ENCODE measurements at regions not wholly inside any gene's neighbourhood (a gene's known extent, or its start where the extent isn't known, plus 50 kb on each side); places are given as distances from the start of the nearest gene placed in this dataset.
"Not testable (repeated sequence)": the region's sequence is repeated elsewhere in the genome, so short reads cannot be mapped to it uniquely, and the experiment has no call there.

DNA sequence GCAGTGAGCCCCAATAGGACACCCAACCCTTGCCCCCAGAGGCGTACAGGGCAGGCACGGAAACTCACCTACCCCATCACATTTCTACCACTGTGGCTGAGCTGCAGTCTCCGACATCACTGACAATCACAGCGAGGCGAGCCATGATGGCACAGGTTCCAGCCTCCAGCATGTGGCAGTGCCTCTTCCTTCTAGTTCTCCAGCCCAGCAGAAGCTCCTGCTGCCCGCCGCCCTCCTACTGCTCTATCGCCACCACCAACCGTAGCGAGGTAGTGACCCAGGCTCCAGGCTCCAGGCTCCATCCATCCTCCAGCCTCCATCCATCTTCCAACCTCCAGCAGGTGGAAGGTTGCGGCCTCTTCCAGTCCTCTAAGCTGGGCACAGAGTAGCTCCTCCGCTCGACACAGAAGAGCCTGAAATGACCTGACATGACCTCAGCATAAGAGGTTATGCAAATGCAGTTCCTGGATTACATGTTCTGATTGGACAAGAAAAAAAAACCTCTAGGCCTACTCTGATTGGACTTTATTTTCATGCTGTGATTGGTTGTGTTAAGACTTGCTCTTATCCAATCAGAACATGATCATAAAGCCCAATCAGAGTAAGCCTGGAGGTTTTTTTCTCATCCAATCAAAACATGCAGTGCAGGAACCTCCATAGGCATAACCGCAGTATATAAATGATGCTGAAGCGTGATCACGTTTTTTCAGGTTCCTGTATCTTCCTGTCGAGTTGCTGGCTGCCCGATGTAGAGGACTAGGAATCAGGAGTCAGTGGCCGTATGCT lies 438.9 kb upstream of the ZNF337 start:
- H3K27me3 Mint-ChIP-seq = no peaks in the 10 kb centered on the region
- H3K4me1 Mint-ChIP-seq = no peaks in the 10 kb centered on the region
- H3K9me3 Mint-ChIP-seq = no peaks in the 10 kb centered on the region
- DNase-seq = no peak
- ATAC-seq (ENCODE audit: low read depth) = no peak
- POLR2A ChIA-PET = no interaction called here
- H3K4me3 Mint-ChIP-seq = no peak overlapping the region
- no peak overlapping the region for H3K27ac Mint-ChIP-seq
- H3K36me3 Mint-ChIP-seq = no peaks in the 10 kb centered on the region

DNA sequence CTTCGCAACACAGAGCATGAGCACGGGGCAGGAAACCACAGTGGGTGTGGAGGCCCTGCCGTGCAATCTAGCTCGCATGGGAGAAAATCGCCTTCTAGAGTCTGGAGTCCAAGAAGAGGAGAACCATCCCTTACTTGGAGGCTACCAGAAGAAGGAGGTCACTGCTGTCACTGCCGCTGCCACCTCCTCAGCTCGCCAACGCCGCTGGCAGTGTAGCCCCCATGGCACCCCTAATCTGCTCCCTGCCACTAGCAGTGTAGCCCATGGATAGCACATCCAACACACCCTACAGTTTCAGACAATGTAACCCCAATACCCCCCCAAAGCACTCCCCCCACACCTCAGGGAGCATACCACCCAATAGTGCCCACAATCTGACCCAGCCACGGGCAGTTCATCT lies 438.0 kb upstream of the ZNF337 start:
- Mint-ChIP-seq H3K27me3 (no peaks in the 10 kb centered on the region), H3K4me3 (no peak overlapping the region), H3K27ac (no peak overlapping the region), H3K36me3 (no peaks in the 10 kb centered on the region), H3K4me1 (no peaks in the 10 kb centered on the region), H3K9me3 (peaks cover 1% of the 10 kb centered on the region)
- DNase-seq = no peak
- POLR2A ChIA-PET = no interaction called here
- ATAC-seq (ENCODE audit: low read depth) = no peak

DNA sequence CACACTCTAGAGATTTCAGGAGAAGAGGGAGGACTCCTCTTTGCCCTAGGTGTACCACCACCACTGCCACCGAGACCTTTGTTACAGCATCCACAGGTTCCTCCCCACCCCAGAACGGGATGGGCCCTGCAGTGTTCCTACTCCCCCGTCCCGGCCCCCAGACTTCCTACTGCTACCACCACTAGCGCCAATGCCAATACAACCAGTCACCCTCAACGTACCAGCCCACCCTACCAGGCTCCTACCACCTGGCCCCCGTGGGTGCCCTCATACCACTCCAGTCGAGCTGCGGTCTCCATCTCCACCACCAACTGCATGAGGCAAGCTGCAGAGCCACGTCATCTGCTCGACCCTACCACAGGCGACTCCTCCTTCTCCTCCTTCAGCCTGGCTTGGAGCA lies 437.1 kb upstream of the ZNF337 start:
- H3K4me3 Mint-ChIP-seq; H3K36me3 Mint-ChIP-seq; ATAC-seq (ENCODE audit: low read depth); POLR2A ChIA-PET; H3K4me1 Mint-ChIP-seq; H3K27ac Mint-ChIP-seq; DNase-seq; H3K27me3 Mint-ChIP-seq; H3K9me3 Mint-ChIP-seq: not testable (repeated sequence)

DNA sequence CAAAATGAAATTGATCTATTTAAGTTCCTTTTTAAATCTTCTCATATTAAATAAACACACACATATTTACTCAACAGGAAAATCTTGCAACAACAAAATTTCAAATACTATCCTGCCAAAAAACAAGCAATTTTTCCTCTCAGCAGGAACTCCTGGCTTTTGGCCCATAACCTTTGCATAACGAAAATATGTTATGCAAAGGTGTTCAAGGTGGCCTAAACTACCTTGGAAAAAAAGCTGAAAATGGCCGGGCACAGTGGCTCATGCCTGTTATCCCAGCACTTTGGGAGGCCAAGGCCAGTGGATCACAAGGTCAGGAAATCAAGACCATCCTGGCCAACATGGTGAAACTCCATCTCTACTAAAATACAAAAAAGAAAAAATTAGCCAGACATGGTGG lies 424.3 kb upstream of the ZNF337 start:
- POLR2A ChIA-PET = not testable (repeated sequence)

DNA sequence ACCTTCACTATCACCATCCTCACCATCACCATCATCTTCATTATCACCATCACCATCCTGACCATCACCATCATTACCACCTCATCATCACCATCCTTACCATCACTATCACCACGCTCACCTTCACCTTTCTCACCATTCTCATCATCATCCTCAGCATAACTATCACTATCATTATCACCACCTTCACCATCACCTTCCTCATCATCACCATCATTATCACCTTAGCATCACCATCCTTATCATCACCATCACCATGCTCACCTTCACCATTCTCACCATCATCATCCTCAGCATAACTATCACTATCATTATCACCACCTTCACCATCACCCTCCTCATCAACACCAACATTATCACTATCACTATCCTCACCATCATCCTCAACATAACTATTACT lies 397.8 kb upstream of the ZNF337 start:
- H3K27ac Mint-ChIP-seq; H3K4me3 Mint-ChIP-seq; H3K27me3 Mint-ChIP-seq; H3K4me1 Mint-ChIP-seq; ATAC-seq (ENCODE audit: low read depth); H3K9me3 Mint-ChIP-seq; DNase-seq; H3K36me3 Mint-ChIP-seq; POLR2A ChIA-PET: not testable (repeated sequence)

More for the DNA sequence above, 424.3 kb upstream of the ZNF337 start:
- not testable (repeated sequence) for DNase-seq; ATAC-seq (ENCODE audit: low read depth); H3K9me3 Mint-ChIP-seq; H3K27me3 Mint-ChIP-seq; H3K27ac Mint-ChIP-seq; H3K4me1 Mint-ChIP-seq; H3K4me3 Mint-ChIP-seq; H3K36me3 Mint-ChIP-seq

DNA sequence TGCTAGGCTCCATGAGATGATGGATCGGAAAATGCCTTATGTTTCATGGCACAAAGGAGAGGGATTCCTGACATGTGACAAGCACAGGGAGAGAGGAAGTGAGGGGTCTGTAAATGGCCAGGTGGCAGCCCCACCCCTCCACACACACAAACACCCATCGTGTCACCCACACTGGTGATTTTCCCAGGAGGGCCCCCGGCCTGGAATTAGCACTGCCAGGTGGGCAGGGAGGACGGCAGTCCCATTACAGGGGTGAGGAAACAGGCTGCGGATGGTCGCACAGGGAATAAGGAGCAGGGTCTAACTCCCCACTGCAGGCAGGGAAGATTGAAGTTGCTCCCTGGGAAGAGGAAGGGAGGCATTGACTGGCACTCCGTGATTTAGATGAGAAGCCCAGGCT lies 395.3 kb upstream of the ZNF337 start:
- H3K27me3 Mint-ChIP-seq; H3K36me3 Mint-ChIP-seq; ATAC-seq (ENCODE audit: low read depth); H3K4me1 Mint-ChIP-seq; H3K27ac Mint-ChIP-seq; H3K4me3 Mint-ChIP-seq; DNase-seq; H3K9me3 Mint-ChIP-seq; POLR2A ChIA-PET: not testable (repeated sequence)

DNA sequence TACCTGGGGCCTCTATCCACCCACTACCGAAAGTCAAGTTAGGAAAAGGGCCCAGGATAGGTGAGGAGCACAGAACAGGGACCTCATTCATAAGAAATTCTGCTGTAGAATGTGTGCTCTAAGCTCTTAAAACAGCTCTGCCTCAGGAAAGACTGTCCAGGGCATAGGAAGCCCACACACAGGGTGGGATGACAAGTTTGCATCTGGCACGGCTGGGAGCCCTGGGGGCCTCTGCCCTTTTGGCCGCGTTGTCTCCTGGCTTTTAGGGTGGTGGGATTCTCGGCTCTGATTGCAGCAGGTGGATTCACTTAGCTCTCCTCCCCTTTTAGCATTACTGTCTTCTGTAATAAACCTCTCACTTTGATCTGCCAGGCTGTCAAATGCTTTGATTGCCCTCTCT lies 389.5 kb upstream of the ZNF337 start:
- ATAC-seq (ENCODE audit: low read depth); H3K36me3 Mint-ChIP-seq; H3K4me1 Mint-ChIP-seq; H3K9me3 Mint-ChIP-seq; H3K27ac Mint-ChIP-seq; DNase-seq; H3K27me3 Mint-ChIP-seq; H3K4me3 Mint-ChIP-seq; POLR2A ChIA-PET: not testable (repeated sequence)

DNA sequence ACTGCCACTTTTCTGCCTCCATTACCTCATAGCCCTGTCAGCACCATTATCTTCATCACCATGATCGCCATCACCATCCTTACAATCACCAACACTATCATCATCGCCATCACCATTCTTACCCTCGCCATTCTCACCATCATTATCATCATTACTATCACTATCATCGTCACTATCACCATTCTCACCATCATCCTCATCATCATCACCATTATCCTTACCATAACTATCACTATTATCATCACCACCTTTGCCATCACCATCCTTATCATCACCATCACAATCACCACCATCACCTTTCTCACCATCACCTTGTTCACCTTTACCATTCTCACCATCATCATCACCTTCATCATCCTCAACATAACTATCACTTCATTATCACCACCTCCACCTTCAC lies 377.3 kb upstream of the ZNF337 start:
- H3K36me3 Mint-ChIP-seq; H3K27me3 Mint-ChIP-seq; H3K4me1 Mint-ChIP-seq; H3K4me3 Mint-ChIP-seq; H3K27ac Mint-ChIP-seq; DNase-seq; ATAC-seq (ENCODE audit: low read depth); POLR2A ChIA-PET; H3K9me3 Mint-ChIP-seq: not testable (repeated sequence)

DNA sequence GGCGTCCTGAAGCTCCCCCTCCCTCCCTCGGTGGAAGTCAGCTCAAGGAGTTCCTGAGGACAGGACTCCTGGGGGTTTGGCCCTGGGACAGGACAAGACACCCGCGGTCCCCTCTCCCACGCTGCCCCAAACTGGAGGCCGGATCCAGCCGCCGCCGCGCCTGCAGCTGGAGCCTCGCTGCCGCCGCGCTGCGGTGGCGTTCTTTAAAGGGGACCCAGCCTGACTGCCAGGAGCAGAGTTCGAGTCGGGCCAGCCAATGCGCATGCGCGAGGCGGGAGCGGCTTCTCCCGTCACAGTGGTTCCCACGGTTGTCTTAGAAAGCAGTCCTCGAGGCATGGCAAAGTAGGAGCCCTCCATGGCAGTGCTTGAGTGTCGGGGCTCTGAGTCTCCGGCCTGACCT lies 362.7 kb upstream of the ZNF337 start:
- H3K27me3 Mint-ChIP-seq, POLR2A ChIA-PET, H3K9me3 Mint-ChIP-seq: not testable (repeated sequence)

DNA sequence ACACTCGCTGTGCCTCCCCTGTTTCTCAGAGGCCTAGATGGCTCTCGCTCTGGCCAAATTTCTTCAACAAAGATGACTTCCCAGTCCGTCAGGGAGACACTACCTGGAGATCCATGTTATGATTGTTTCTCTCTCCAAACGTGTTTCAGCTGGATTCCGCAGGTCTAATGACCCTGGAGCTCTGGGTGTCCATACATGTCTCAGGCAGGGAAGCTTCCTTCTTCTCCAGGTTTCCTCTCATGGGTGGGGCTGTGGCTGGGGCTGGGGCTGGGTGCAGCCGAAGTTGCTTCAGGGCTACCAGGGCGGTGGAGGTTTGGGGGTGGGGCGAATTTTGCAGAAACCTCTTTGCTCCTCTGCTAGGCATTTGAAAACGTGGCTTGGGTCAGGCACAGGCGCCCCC lies 361.8 kb upstream of the ZNF337 start:
- ATAC-seq (ENCODE audit: low read depth); H3K4me3 Mint-ChIP-seq; POLR2A ChIA-PET: not testable (repeated sequence)

More for the DNA sequence above, 362.7 kb upstream of the ZNF337 start:
- not testable (repeated sequence) for H3K36me3 Mint-ChIP-seq; H3K4me1 Mint-ChIP-seq; H3K4me3 Mint-ChIP-seq; H3K27ac Mint-ChIP-seq; ATAC-seq (ENCODE audit: low read depth); DNase-seq

DNA sequence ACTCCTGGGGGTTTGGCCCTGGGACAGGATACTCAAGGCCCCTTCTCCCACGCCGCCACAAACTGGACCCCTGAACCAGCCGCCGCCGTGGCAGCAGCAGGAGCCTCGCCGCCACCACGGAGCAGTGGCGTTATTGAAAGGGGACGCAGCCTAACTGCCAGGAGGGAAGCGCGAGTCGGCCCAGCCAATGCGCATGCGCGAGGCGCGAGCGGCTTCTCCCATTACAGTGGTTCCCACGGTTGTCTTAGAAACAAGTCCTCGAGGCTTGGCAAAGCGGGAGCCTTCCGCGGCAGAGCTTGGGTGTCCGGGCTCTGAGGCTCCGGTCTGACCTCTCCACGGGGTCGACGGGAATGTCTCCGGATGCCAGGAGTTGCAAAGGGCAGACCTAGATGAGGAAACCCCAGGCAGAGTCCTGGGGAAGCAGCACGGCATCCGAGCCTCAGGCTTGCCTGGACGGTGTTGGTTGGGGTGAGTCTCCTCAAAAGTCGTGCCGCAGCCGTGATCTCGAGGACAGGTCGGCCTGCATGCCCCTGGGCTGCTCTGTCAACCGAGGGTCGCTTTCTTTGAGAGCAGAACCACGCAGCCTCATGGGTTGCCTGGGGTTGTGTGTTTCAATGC lies 360.6 kb upstream of the ZNF337 start:
- H3K27me3 Mint-ChIP-seq, DNase-seq, H3K4me1 Mint-ChIP-seq, H3K36me3 Mint-ChIP-seq, H3K27ac Mint-ChIP-seq, H3K9me3 Mint-ChIP-seq, H3K4me3 Mint-ChIP-seq, POLR2A ChIA-PET: not testable (repeated sequence)
- peak; percentile 22 for ATAC-seq (ENCODE audit: low read depth)

More for the DNA sequence above, 361.8 kb upstream of the ZNF337 start:
- not testable (repeated sequence) for H3K36me3 Mint-ChIP-seq, H3K9me3 Mint-ChIP-seq, DNase-seq, H3K4me1 Mint-ChIP-seq, H3K27ac Mint-ChIP-seq, H3K27me3 Mint-ChIP-seq

DNA sequence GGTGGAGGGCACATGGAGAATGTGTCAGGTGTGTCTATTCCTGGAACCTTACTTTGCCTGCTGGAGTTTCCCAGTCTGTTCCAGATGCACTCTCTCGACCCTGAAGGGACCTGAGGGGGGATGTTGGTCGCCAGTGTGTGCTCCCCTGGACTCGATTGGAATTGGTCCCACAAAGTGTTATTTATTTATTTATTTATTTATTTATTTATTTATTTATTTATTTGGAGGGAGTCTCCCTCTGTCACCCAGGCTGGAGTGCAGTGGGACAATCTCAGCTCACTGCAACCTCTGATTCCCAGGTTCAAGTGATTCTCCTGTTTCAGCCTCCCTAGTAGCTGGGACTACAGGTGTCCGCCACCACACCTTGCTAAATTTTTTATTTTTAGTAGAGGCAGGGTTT lies 329.1 kb upstream of the ZNF337 start:
- ATAC-seq (ENCODE audit: low read depth); H3K9me3 Mint-ChIP-seq; H3K27ac Mint-ChIP-seq; H3K4me1 Mint-ChIP-seq; H3K27me3 Mint-ChIP-seq; H3K4me3 Mint-ChIP-seq; DNase-seq; POLR2A ChIA-PET; H3K36me3 Mint-ChIP-seq: not testable (repeated sequence)

DNA sequence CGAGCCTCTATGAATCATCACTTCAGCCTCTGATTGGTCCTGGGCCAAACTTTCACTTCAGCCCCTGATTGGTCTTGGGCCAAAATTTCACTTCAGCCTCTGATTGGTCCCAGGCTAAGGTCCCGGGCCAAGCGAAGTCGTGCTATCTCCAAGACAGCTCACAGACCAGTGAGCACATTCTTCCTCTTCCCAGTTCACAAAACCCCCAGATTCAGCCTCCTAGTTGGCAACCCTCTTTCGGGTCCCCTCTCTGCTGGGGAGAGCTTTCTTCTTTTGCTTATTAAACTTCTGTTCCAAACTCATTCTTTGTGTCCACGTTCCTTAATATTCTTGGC lies 314.3 kb upstream of the ZNF337 start:
- H3K9me3 Mint-ChIP-seq; ATAC-seq (ENCODE audit: low read depth); H3K4me1 Mint-ChIP-seq; H3K27me3 Mint-ChIP-seq; H3K36me3 Mint-ChIP-seq; POLR2A ChIA-PET; DNase-seq: not testable (repeated sequence)
- Mint-ChIP-seq H3K27ac (peak overlapping the region; percentile 89), H3K4me3 (peak overlapping the region; percentile 98)

DNA sequence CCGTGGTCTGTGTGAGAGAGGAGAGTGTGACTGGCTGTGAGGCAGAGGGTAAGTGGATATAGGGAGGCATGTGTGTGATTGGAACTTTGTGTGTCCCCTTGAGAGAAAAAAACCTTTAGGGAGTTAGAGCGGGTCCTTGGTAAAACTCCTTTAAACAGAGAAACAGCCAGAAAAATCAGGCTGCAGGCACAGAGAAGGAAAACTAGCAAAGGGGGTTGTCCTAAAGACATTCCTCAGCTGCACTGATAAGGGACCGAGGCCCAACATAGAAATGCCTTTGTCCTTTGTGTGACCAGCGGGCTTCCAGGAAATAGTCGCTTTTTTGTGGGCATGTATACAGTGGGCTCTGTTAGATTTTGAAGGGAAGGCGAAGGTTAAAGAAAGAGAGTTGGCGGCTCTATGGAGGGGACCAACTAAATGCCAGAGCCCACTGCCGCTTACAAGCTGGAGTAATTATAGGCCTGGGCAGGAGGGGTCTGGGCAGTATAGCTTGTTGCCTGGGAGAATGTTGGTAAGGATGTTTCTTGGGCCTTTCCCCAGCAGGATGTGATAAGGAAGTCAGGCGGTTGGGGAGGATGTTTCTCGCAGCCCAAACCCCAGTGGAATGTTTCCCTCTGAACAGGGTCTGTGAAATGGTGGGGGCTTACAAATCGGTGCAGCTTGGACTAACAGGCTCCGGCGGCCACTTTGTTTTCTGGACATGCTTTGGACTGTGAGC lies 313.7 kb upstream of the ZNF337 start:
- POLR2A ChIA-PET; H3K4me1 Mint-ChIP-seq; DNase-seq; H3K36me3 Mint-ChIP-seq; H3K27me3 Mint-ChIP-seq; ATAC-seq (ENCODE audit: low read depth); H3K9me3 Mint-ChIP-seq: not testable (repeated sequence)
- Mint-ChIP-seq H3K27ac (peak overlapping the region; percentile 89), H3K4me3 (peak overlapping the region; percentile 98)
